GM12878 (cell line): ENCODE measurements at regions not wholly inside any gene's neighbourhood (a gene's known extent, or its start where the extent isn't known, plus 50 kb on each side); places are given as distances from the start of the nearest gene placed in this dataset.

Experiments
- ATAC-seq: fragments of 200-7000 bp; cut with Tn5 transposase; 3 replicates; pipeline ENCODE4 v1.9.1; 2020; ENCODE audit warnings: mild to moderate bottlenecking, moderate library complexity
- BruUV-seq: library from RNA; stranded (reverse); fragments of 400-500 nt; replicated peaks from 2 replicates; lab custom pipeline; 2021; lab: Mats Ljungman, UMichigan
- CTCF ChIA-PET: fragments of 300-600 bp; sonication (Branson Sonifier 250); formaldehyde crosslinking; extraction: SDS; loops from one replicate; lab custom pipeline; 2021; ENCODE audit warnings: inconsistent platforms; lab: Yijun Ruan, JAX
- POLR2A ChIA-PET: fragments of 350-600 bp; formaldehyde crosslinking; extraction: SDS; loops from one replicate; lab custom pipeline; 2021; ENCODE audit warnings: inconsistent platforms; lab: Charles Lee
- RAD21 ChIA-PET: fragments of 300-600 bp; sonication (Branson Sonifier 250); formaldehyde crosslinking; loops from one replicate; lab custom pipeline; 2023; ENCODE audit warnings: antibody characterized with exemption; ENCODE audit not compliant: unreplicated experiment; lab: Charles Lee
- SMC1A ChIA-PET: fragments of 300-600 bp; sonication (Branson Sonifier 250); formaldehyde crosslinking; loops from one replicate; lab custom pipeline; 2023; ENCODE audit not compliant: unreplicated experiment, uncharacterized antibody; lab: Charles Lee
- DNase-seq: peaks from one replicate; pipeline ENCODE4 v3.0.0-alpha.2; 2011; ENCODE audit warnings: low read depth, low spot score
- FAIRE-seq: peaks from 3 replicates; lab custom pipeline; 2011; peaks lifted over from hg19 to GRCh38; lab: Jason Lieb, UNC
- H2AFZ ChIP-seq: 2 replicates; pipeline ENCODE4 v1.6.0; 2011; ENCODE audit warnings: low read depth, low read length, control low read depth; ENCODE audit not compliant: control insufficient read depth
- H3K27ac ChIP-seq: 2 replicates; pipeline ENCODE4 v1.5.1; 2011; ENCODE audit warnings: control low read depth; ENCODE audit not compliant: control insufficient read depth, insufficient read depth
- H3K27me3 ChIP-seq, 2 experiments: replicated peaks in 1 of 2; 2 replicates each; pipeline versions ENCODE4 v1.6.0 to v1.6.1; 2011; ENCODE audit warnings: low read length in 1 of 2; ENCODE audit not compliant: control insufficient read depth in 2 of 2, insufficient read depth in 2 of 2
- H3K36me3 ChIP-seq, 2 experiments: 2 replicates each; pipeline ENCODE4 v1.5.1; 2011; ENCODE audit warnings: low read length in 1 of 2; ENCODE audit not compliant: control insufficient read depth in 2 of 2, insufficient read depth in 2 of 2
- H3K4me1 ChIP-seq: 2 replicates; pipeline ENCODE4 v1.6.1; 2011; ENCODE audit warnings: mild to moderate bottlenecking, low read length, moderate library complexity, mixed read lengths; ENCODE audit not compliant: control insufficient read depth, insufficient read depth
- H3K4me2 ChIP-seq: 2 replicates; pipeline ENCODE4 v1.6.0; 2011; ENCODE audit warnings: control low read depth; ENCODE audit not compliant: control insufficient read depth, insufficient read depth
- H3K4me3 ChIP-seq: fragments of 200-600 bp; sonication (generic); 2 replicates; pipeline ENCODE4 v1.5.1; 2016
- H3K79me2 ChIP-seq: 2 replicates; pipeline ENCODE4 v1.6.0; 2011; ENCODE audit warnings: low read length; ENCODE audit not compliant: control insufficient read depth, insufficient read depth
- H3K9ac ChIP-seq: 2 replicates; pipeline ENCODE4 v1.8.0; 2011; ENCODE audit warnings: low read length, control low read depth, mixed read lengths; ENCODE audit not compliant: control insufficient read depth, insufficient read depth
- H3K9me3 ChIP-seq: replicated peaks from 3 replicates; pipeline ENCODE4 v1.5.1; 2011; ENCODE audit warnings: mild to moderate bottlenecking, low read length; ENCODE audit not compliant: control insufficient read depth, insufficient read depth
- H4K20me1 ChIP-seq: 2 replicates; pipeline ENCODE4 v1.6.0; 2011; ENCODE audit not compliant: control insufficient read depth, insufficient read depth
- CREB1 ChIP-seq: IDR thresholded peaks from 2 replicates; pipeline ENCODE4 v1.6.1; 2012; ENCODE audit warnings: low read depth, mild to moderate bottlenecking, inconsistent platforms
- ELK1 ChIP-seq: IDR thresholded peaks from 2 replicates; pipeline ENCODE4 v1.6.1; 2012; ENCODE audit warnings: low read depth, low read length, improper control_type of control experiment
- FOXM1 ChIP-seq: IDR thresholded peaks from 2 replicates; pipeline ENCODE4 v1.6.1; 2012; ENCODE audit warnings: low read depth, mild to moderate bottlenecking, inconsistent platforms, low read length, moderate library complexity
- NBN ChIP-seq: fragments of 450-650 bp; IDR thresholded peaks from 2 replicates; pipeline ENCODE4 v1.6.1; 2016
- NR2F1 ChIP-seq: fragments of 450-650 bp; conservative IDR thresholded peaks from 2 replicates; pipeline ENCODE4 v1.6.1; 2017; ENCODE audit warnings: mild to moderate bottlenecking
- RAD51 ChIP-seq: fragments of 450-650 bp; IDR thresholded peaks from 2 replicates; pipeline ENCODE4 v1.6.1; 2016; ENCODE audit warnings: moderate library complexity, mild to moderate bottlenecking, inconsistent platforms
- REST ChIP-seq: IDR thresholded peaks from 2 replicates; pipeline ENCODE4 v1.6.1; 2012; ENCODE audit warnings: mild to moderate bottlenecking, low read depth, low read length
- ZNF384 ChIP-seq: IDR thresholded peaks from 2 replicates; pipeline ENCODE4 v1.6.1; 2012; ENCODE audit warnings: low read depth, mild to moderate bottlenecking, low read length, improper control_type of control experiment, borderline replicate concordance
- ZNF687 ChIP-seq: fragments of 450-650 bp; IDR thresholded peaks from 2 replicates; pipeline ENCODE4 v1.6.1; 2017; ENCODE audit warnings: mild to moderate bottlenecking, moderate library complexity
- WGBS: methylation state at CpG from one replicate; pipeline ENCODE4 v1.1.6; 2016; ENCODE audit warnings: low lambda C conversion rate; ENCODE audit not compliant: insufficient replicate concordance, insufficient coverage; ENCODE audit errors: missing lambda C conversion rate; 5-methylcytosine and 5-hydroxymethylcytosine counted together
- in situ Hi-C: fragments of 300-500 bp; cut with MboI; formaldehyde crosslinking; loops from 9 replicates; pipeline ENCODE4 v1.14.3; 2018; ENCODE audit warnings: mixed read lengths
- intact Hi-C: fragments of 100-400 bp; cut with micrococcal nuclease; formaldehyde crosslinking; loops from one replicate; pipeline ENCODE4 v1.14.2; 2022; ENCODE audit not compliant: unreplicated experiment

GRCh38 chr9:105168870-105169319, 75.6 kb upstream of the SLC44A1 start:
- Histone ChIP-seq H3K4me2 (no peak overlapping the region), H3K4me3 (no peak overlapping the region), H3K36me3 (no peaks in the 10 kb centered on the region), H3K27ac (no peak overlapping the region), H3K9ac (no peak overlapping the region), H2AFZ (no peak overlapping the region), H4K20me1 (no peaks in the 10 kb centered on the region), H3K27me3 (no peaks in the 10 kb centered on the region; a peak in 1 of 4 replicates), H3K9me3 (no peaks in the 10 kb centered on the region; the same call in 2 of the 3 replicates), H3K4me1 (no peaks in the 10 kb centered on the region), H3K79me2 (no peaks in the 10 kb centered on the region)
- no peak for DNase-seq
- ChIA-PET RAD21 (no interaction called here), POLR2A (no interaction called here), SMC1A (interaction anchor here (1.7 kb wide), 1 partner anchor 306 kb away, joined by 5 read pairs; no protein-coding TSS in a partner anchor), CTCF (no interaction called here)
- in situ Hi-C loops (no loop called here), intact Hi-C loops (no loop called here)
- FAIRE-seq: no peak
- BruUV-seq: no TSS peak
- ATAC-seq: no peak
- TF ChIP-seq ZNF384 (no peak), ZNF687 (no peak), REST (no peak), FOXM1 (no peak), ELK1 (no peak), NR2F1 (no peak), NBN (no peak), CREB1 (no peak), RAD51 (no peak)
- WGBS: 13% methylated on average over 3 of the region's 3 CpGs
